ENCODE measurements at regions not wholly inside any gene's neighbourhood (a gene's known extent, or its start where the extent isn't known, plus 50 kb on each side); places are given as distances from the start of the nearest gene placed in this dataset.
"Not testable (repeated sequence)": the region's sequence is repeated elsewhere in the genome, so short reads cannot be mapped to it uniquely, and the experiment has no call there.

DNA sequence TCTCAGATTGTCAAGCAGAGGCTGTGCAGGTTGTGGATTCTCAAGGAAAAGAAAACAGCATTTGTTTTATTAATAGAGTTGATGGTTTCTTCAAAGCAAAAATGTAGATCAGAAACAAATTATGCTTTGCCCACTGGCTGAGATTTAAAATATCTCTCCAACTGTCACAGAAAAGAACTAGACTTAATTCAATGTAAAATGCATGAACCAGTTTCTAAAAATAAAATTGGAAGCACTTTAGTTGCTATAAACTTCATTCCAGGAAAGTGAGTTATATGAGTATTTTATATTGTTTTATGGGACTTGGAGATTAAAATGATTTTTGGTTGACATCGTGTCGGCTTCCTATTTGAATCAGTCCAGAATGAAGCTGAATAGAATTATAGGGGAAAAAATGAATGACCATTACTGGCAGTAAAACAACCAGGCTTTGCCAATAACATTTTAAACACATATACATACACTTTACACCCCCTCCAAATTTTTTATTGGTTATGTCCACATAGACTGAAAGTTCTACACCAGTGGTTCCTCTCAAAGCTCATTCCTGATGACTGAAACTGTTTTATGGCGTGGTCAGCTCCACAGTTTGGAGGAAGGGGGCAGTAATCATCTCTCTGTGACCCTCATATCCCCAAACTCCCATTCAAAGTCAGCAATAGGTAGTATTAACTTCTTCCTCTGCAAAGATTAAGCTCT is 55.5 kb upstream of the DAAM1 start:
- TF ChIP-seq POLR2A (IDR thresholded peaks at IDR 0.05; ENCODE audit: low read depth, low read length) = no peak
- FAIRE-seq (no peak), DNase-seq (ENCODE audit: insufficient read length, low spot score) (no peak)

DNA sequence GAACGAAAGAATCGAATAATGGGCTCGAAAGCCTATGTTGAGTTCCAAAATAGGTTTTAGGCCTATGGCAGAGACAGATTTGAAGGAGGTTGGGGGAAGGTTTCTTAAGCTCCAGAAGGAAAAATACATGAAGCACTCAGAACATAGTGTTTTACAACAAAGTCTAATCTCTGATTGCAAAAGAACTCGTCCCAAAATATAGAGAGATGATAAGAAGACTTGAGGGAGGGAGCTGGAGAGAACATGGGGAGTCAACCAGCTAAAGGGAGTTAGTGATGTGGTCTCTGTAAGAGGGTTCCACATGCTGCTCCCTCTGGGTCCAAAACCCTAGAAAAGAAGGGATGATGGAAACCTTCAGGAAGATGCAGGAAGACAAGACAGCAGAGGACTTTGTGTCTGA is 54.8 kb upstream of the DAAM1 start:
- no peak for TF ChIP-seq POLR2A (IDR thresholded peaks at IDR 0.05; ENCODE audit: low read depth, low read length)
- FAIRE-seq = no peak
- no peak for DNase-seq (ENCODE audit: insufficient read length, low spot score)

DNA sequence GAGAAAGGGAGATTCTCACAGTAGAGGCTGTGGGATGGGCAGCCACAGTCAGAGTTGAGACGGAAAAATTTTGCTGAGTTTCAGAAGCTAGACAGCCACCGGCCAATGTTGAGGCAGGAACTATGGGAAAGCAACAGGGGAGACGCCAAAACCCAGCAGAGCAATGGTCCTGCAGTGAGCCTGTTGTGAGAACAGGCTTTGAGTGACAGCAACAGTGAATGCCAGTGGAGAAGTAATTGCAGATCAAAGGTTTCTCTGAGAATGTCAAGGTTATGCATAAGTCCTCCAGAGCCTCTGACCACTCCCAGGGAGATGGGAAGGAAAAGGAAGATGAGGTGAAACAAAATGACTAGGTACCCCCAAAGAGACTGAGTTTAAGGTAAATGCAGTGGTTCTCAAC is 54.2 kb upstream of the DAAM1 start:
- FAIRE-seq = no peak
- no peak for DNase-seq (ENCODE audit: insufficient read length, low spot score)
- TF ChIP-seq POLR2A (IDR thresholded peaks at IDR 0.05; ENCODE audit: low read depth, low read length) = no peak

DNA sequence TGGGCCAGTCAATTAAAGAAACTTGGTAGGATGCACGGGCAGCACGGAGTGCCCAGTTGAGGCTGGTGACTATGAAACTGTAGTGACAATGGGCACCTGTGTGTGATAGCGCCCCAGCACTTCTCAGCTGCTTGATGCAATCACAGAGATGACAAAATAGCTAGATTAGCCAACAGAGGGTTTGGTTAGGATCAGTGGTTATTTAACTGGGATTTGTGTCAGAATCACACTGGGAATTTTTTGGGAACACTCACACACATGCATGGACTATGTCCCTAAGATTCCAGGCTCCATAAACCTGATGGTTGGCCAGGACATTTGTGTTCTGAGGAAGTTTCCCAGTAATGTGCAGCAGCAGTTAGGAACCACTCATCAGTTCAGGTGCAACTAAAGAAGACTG is 51.2 kb upstream of the DAAM1 start:
- TF ChIP-seq POLR2A (IDR thresholded peaks at IDR 0.05; ENCODE audit: low read depth, low read length) = no peak
- no peak for FAIRE-seq
- no peak for DNase-seq (ENCODE audit: insufficient read length, low spot score)

DNA sequence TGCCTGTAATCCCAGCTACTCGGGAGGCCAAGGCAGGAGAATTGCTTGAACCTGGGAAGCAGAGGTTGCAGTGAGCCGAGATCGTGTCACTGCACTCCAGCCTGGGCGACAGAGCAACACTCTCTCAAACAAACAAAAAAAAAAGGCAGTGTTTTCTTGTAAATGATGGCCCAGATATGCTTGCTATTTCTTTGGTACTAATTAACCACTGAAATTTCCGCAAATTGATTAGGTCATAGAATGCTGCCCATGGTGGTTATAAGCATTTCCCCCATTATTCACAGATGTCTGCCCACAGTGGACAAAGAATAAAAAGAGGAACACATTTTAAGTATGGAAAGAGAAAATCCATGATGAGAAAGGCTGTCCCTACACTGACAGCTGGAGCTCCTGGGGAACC is 49.9 kb upstream of the DAAM1 start:
- FAIRE-seq; DNase-seq (ENCODE audit: insufficient read length, low spot score): not testable (repeated sequence)

Data from H54 (cell line).